Natural killer cell treated with Interleukin-12 subunit alpha and Interleukin-12 subunit beta and Interleukin-15 and Interleukin-18, amount 100 ng/mL, for 72 hours (primary cell): ENCODE measurements at regions not wholly inside any gene's neighbourhood (a gene's known extent, or its start where the extent isn't known, plus 50 kb on each side); places are given as distances from the start of the nearest gene placed in this dataset.
"Not testable (repeated sequence)": the region's sequence is repeated elsewhere in the genome, so short reads cannot be mapped to it uniquely, and the experiment has no call there.

Experiments
- ATAC-seq, 2 donors: fragments of 150-1000 bp; cut with Tn5 transposase in 1 of 2; sonication (Bioruptor Pico), chemical (Tn5 transposase) in 1 of 2; 2 replicates each; pipeline ENCODE4 v1.10.0; 2021
- DNase-seq: peaks from one replicate; pipeline ENCODE4 v3.0.0; 2022; ENCODE audit warnings: low spot score
- H3K27ac Mint-ChIP-seq, 2 donors: 1 replicate in 1 of 2; 2 replicates in 1 of 2; pipeline ENCODE4 v1.8.0; 2022; ENCODE audit warnings: mixed read lengths in 2 of 2, mild to moderate bottlenecking in 1 of 2, moderate library complexity in 1 of 2
- H3K27me3 Mint-ChIP-seq, 2 donors: 1 replicate in 1 of 2; 2 replicates in 1 of 2; pipeline ENCODE4 v1.8.0; 2022; ENCODE audit warnings: mixed read lengths in 2 of 2
- H3K36me3 Mint-ChIP-seq: one replicate; pipeline ENCODE4 v1.8.0; 2022; ENCODE audit warnings: mixed read lengths
- H3K4me1 Mint-ChIP-seq, 2 donors: 1 replicate in 1 of 2; 2 replicates in 1 of 2; pipeline ENCODE4 v1.8.0; 2022; ENCODE audit warnings: low read depth in 2 of 2, mixed read lengths in 2 of 2, mild to moderate bottlenecking in 1 of 2
- H3K4me3 Mint-ChIP-seq: one replicate; pipeline ENCODE4 v1.8.0; 2022; ENCODE audit warnings: mixed read lengths
- H3K9me3 Mint-ChIP-seq: 2 replicates; pipeline ENCODE4 v1.8.0; 2022; ENCODE audit warnings: mixed read lengths

- H3K4me3 Mint-ChIP-seq: no peak overlapping the region
- H3K4me1 Mint-ChIP-seq: peaks cover 17 to 23% of the 10 kb centered on the region in 2 donors
- DNase-seq (no peak), ATAC-seq (no peak)
- H3K27ac Mint-ChIP-seq: no peak overlapping the region
- peaks cover 36 to 41% of the 10 kb centered on the region in 2 donors for H3K27me3 Mint-ChIP-seq
- H3K9me3 Mint-ChIP-seq: peaks cover 8% of the 10 kb centered on the region
- H3K36me3 Mint-ChIP-seq: no peaks in the 10 kb centered on the region
These were observed 198.3 kb downstream of the RPS24 start for GRCh38 chr10:78231939-78232338.

GRCh38 chr10:78236416-78237015 is 202.9 kb downstream of the RPS24 start:
- no peaks in the 10 kb centered on the region for H3K36me3 Mint-ChIP-seq
- H3K27ac Mint-ChIP-seq: no peak overlapping the region
- H3K4me1 Mint-ChIP-seq: peaks cover 7 to 9% of the 10 kb centered on the region in 2 donors
- no peak overlapping the region for H3K4me3 Mint-ChIP-seq
- ATAC-seq: peak; percentile 27 to 52
- DNase-seq: peak; percentile 51
- peaks cover 33 to 46% of the 10 kb centered on the region in 2 donors for H3K27me3 Mint-ChIP-seq
- no peaks in the 10 kb centered on the region for H3K9me3 Mint-ChIP-seq

- not testable (repeated sequence) for DNase-seq, H3K9me3 Mint-ChIP-seq, H3K36me3 Mint-ChIP-seq, H3K4me1 Mint-ChIP-seq, H3K4me3 Mint-ChIP-seq, H3K27ac Mint-ChIP-seq, ATAC-seq
- H3K27me3 Mint-ChIP-seq: peaks cover 33 to 56% of the 10 kb centered on the region in 2 donors
These were observed 204.3 kb downstream of the RPS24 start for GRCh38 chr10:78237951-78238350.

- no peak overlapping the region for H3K27ac Mint-ChIP-seq
- ATAC-seq (no peak), DNase-seq (no peak)
- no peaks in the 10 kb centered on the region for H3K9me3 Mint-ChIP-seq
- H3K27me3 Mint-ChIP-seq: peaks cover 4 to 13% of the 10 kb centered on the region in 2 donors
- H3K36me3 Mint-ChIP-seq: no peaks in the 10 kb centered on the region
- no peak overlapping the region for H3K4me3 Mint-ChIP-seq
- H3K4me1 Mint-ChIP-seq: peaks cover 34 to 35% of the 10 kb centered on the region in 2 donors
These were observed 213.6 kb downstream of the RPS24 start for GRCh38 chr10:78247266-78247665.

- Mint-ChIP-seq H3K4me1 (peaks cover 35 to 36% of the 10 kb centered on the region in 2 donors), H3K36me3 (no peaks in the 10 kb centered on the region), H3K9me3 (no peaks in the 10 kb centered on the region), H3K27ac (no peak overlapping the region), H3K4me3 (no peak overlapping the region), H3K27me3 (peaks cover 7 to 17% of the 10 kb centered on the region in 2 donors)
- DNase-seq: peak; percentile 26
- no peak for ATAC-seq
These were observed 214.2 kb downstream of the RPS24 start for GRCh38 chr10:78247821-78248220.

- no peak overlapping the region for H3K4me3 Mint-ChIP-seq
- H3K27ac Mint-ChIP-seq: peak overlapping the region in 1 of 2 donors; percentile 3
- peaks cover 35 to 36% of the 10 kb centered on the region in 2 donors for H3K4me1 Mint-ChIP-seq
- H3K27me3 Mint-ChIP-seq: peaks cover 7 to 17% of the 10 kb centered on the region in 2 donors
- no peak for ATAC-seq
- DNase-seq: peak; percentile 41
- H3K36me3 Mint-ChIP-seq: no peaks in the 10 kb centered on the region
- H3K9me3 Mint-ChIP-seq: no peaks in the 10 kb centered on the region
These were observed 215.2 kb downstream of the RPS24 start for GRCh38 chr10:78248651-78249464.

GRCh38 chr10:78249690-78250089 is 216.0 kb downstream of the RPS24 start:
- DNase-seq: peak; percentile 18
- Mint-ChIP-seq H3K4me3 (peak overlapping the region; percentile 67), H3K27me3 (peaks cover 7 to 17% of the 10 kb centered on the region in 2 donors), H3K27ac (peak overlapping the region; percentile 26 to 64), H3K36me3 (no peaks in the 10 kb centered on the region), H3K9me3 (no peaks in the 10 kb centered on the region), H3K4me1 (peaks cover 35 to 36% of the 10 kb centered on the region in 2 donors)
- ATAC-seq: no peak

GRCh38 chr10:78250313-78251015 is 216.8 kb downstream of the RPS24 start:
- peak; percentile 69 to 83 for ATAC-seq
- Mint-ChIP-seq H3K27me3 (peaks cover 7 to 18% of the 10 kb centered on the region in 2 donors), H3K36me3 (no peaks in the 10 kb centered on the region)

GRCh38 chr10:78251016-78251385 is 217.3 kb downstream of the RPS24 start:
- peaks cover 35 to 36% of the 10 kb centered on the region in 2 donors for H3K4me1 Mint-ChIP-seq
- H3K9me3 Mint-ChIP-seq: no peaks in the 10 kb centered on the region
- no peak overlapping the region for H3K4me3 Mint-ChIP-seq
- H3K27ac Mint-ChIP-seq: no peak overlapping the region
- peak; percentile 57 for DNase-seq
- no peak for ATAC-seq
- H3K36me3 Mint-ChIP-seq: no peaks in the 10 kb centered on the region
- peaks cover 7 to 20% of the 10 kb centered on the region in 2 donors for H3K27me3 Mint-ChIP-seq

More at GRCh38 chr10:78250313-78251015, 216.8 kb downstream of the RPS24 start:
- Mint-ChIP-seq H3K4me1 (peaks cover 35 to 36% of the 10 kb centered on the region in 2 donors), H3K27ac (peak overlapping the region; percentile 26 to 64), H3K9me3 (no peaks in the 10 kb centered on the region), H3K4me3 (peak overlapping the region; percentile 67)
- peak; percentile 59 for DNase-seq

GRCh38 chr10:78252286-78252685 is 218.6 kb downstream of the RPS24 start:
- H3K9me3 Mint-ChIP-seq: no peaks in the 10 kb centered on the region
- ATAC-seq (no peak), DNase-seq (peak; percentile 29)
- no peaks in the 10 kb centered on the region for H3K36me3 Mint-ChIP-seq
- peak overlapping the region in 1 of 2 donors; percentile 10 for H3K27ac Mint-ChIP-seq
- no peak overlapping the region for H3K4me3 Mint-ChIP-seq
- H3K4me1 Mint-ChIP-seq: peaks cover 35 to 36% of the 10 kb centered on the region in 2 donors
- H3K27me3 Mint-ChIP-seq: peaks cover 7 to 20% of the 10 kb centered on the region in 2 donors

GRCh38 chr10:78253063-78253853 is 219.6 kb downstream of the RPS24 start:
- no peaks in the 10 kb centered on the region for H3K36me3 Mint-ChIP-seq
- DNase-seq: peak; percentile 8
- no peaks in the 10 kb centered on the region for H3K9me3 Mint-ChIP-seq
- ATAC-seq: no peak
- peaks cover 27 to 31% of the 10 kb centered on the region in 2 donors for H3K4me1 Mint-ChIP-seq
- H3K27ac Mint-ChIP-seq: no peak overlapping the region
- H3K27me3 Mint-ChIP-seq: peaks cover 13 to 20% of the 10 kb centered on the region in 2 donors
- no peak overlapping the region for H3K4me3 Mint-ChIP-seq

GRCh38 chr10:78254013-78254412 is 220.3 kb downstream of the RPS24 start:
- no peaks in the 10 kb centered on the region for H3K9me3 Mint-ChIP-seq
- H3K4me1 Mint-ChIP-seq: peaks cover 23 to 27% of the 10 kb centered on the region in 2 donors
- H3K36me3 Mint-ChIP-seq: no peaks in the 10 kb centered on the region
- no peak overlapping the region for H3K4me3 Mint-ChIP-seq
- peaks cover 13 to 16% of the 10 kb centered on the region in 2 donors for H3K27me3 Mint-ChIP-seq
- ATAC-seq (no peak), DNase-seq (peak; percentile 12)
- H3K27ac Mint-ChIP-seq: no peak overlapping the region

- Mint-ChIP-seq H3K27me3 (peaks cover 13 to 15% of the 10 kb centered on the region in 2 donors), H3K4me3 (no peak overlapping the region), H3K4me1 (peaks cover 11 to 15% of the 10 kb centered on the region in 2 donors), H3K27ac (no peak overlapping the region), H3K36me3 (no peaks in the 10 kb centered on the region), H3K9me3 (no peaks in the 10 kb centered on the region)
- no peak for DNase-seq
- no peak for ATAC-seq
These were observed 221.6 kb downstream of the RPS24 start for GRCh38 chr10:78255214-78255613.
